OCI-LY1 (cell line): ENCODE measurements at regions not wholly inside any gene's neighbourhood (a gene's known extent, or its start where the extent isn't known, plus 50 kb on each side); places are given as distances from the start of the nearest gene placed in this dataset.

Experiments used
- H2AFZ ChIP-seq: fragments of 200-600 bp; sonication (generic), shearing (Covaris generic); 2 replicates; pipeline ENCODE4 v1.6.0; 2014; ENCODE audit warnings: antibody characterized with exemption, mild to moderate bottlenecking, low read length
- H3F3A ChIP-seq: fragments of 200-600 bp; sonication (generic), shearing (Covaris generic); 2 replicates; pipeline ENCODE4 v1.6.0; 2014; ENCODE audit warnings: mild to moderate bottlenecking, antibody characterized with exemption, low read length, moderate library complexity; ENCODE audit not compliant: insufficient read depth
- H3K27ac ChIP-seq: fragments of 200-600 bp; sonication (generic); 2 replicates; pipeline ENCODE4 v1.5.1; 2014; ENCODE audit warnings: low read length, mixed run types, mild to moderate bottlenecking, low read depth; ENCODE audit not compliant: poor library complexity, severe bottlenecking
- H3K27me3 ChIP-seq: fragments of 200-600 bp; sonication (generic); 2 replicates; pipeline ENCODE4 v1.6.0; 2014; ENCODE audit warnings: antibody characterized with exemption, mild to moderate bottlenecking, low read length, moderate library complexity; ENCODE audit not compliant: insufficient read depth
- H3K36me3 ChIP-seq: fragments of 200-600 bp; sonication (generic); 2 replicates; pipeline ENCODE4 v1.6.1; 2014; ENCODE audit warnings: mild to moderate bottlenecking, antibody characterized with exemption, low read length, moderate library complexity, mixed read lengths; ENCODE audit not compliant: insufficient read depth
- H3K4me1 ChIP-seq: fragments of 200-600 bp; sonication (generic); 2 replicates; pipeline ENCODE4 v1.5.1; 2014; ENCODE audit warnings: mild to moderate bottlenecking, low read length, moderate library complexity; ENCODE audit not compliant: insufficient read depth, severe bottlenecking
- H3K4me2 ChIP-seq: fragments of 200-600 bp; sonication (generic), shearing (Covaris generic); 2 replicates; pipeline ENCODE4 v1.6.1; 2014; ENCODE audit warnings: low read length
- H3K4me3 ChIP-seq: fragments of 200-600 bp; sonication (generic); 2 replicates; pipeline ENCODE4 v1.5.1; 2014; ENCODE audit warnings: low read length, low read depth, mild to moderate bottlenecking, mixed read lengths; ENCODE audit not compliant: poor library complexity, severe bottlenecking
- H3K79me2 ChIP-seq: fragments of 200-600 bp; shearing (Covaris generic); 2 replicates; pipeline ENCODE4 v1.6.1; 2016; ENCODE audit warnings: mixed run types, low read length, mixed read lengths; ENCODE audit not compliant: insufficient read depth
- H3K9ac ChIP-seq: fragments of 200-600 bp; sonication (generic), shearing (Covaris generic); 2 replicates; pipeline ENCODE4 v1.6.1; 2014; ENCODE audit warnings: mild to moderate bottlenecking, low read length, mixed read lengths
- H3K9me2 ChIP-seq: fragments of 200-600 bp; sonication (generic), shearing (Covaris generic); 2 replicates; pipeline ENCODE4 v1.6.1; 2014; ENCODE audit warnings: low read depth, mild to moderate bottlenecking, low read length, mixed read lengths
- H3K9me3 ChIP-seq: fragments of 200-600 bp; shearing (Covaris generic); 2 replicates; pipeline ENCODE4 v1.6.1; 2014; ENCODE audit warnings: low read length, mixed read lengths
- H4K20me1 ChIP-seq: fragments of 200-600 bp; sonication (generic), shearing (Covaris generic); 2 replicates; pipeline ENCODE4 v1.6.0; 2016; ENCODE audit warnings: mild to moderate bottlenecking, low read length; ENCODE audit not compliant: insufficient read depth
- CTCF ChIP-seq: fragments of 200-600 bp; sonication (generic), shearing (Covaris generic); IDR thresholded peaks from 2 replicates; pipeline ENCODE4 v1.5.1; 2017; ENCODE audit warnings: mild to moderate bottlenecking, antibody characterized with exemption, low read length, moderate library complexity, mixed read lengths
- EZH2 ChIP-seq: fragments of 200-600 bp; sonication (generic), shearing (Covaris generic); IDR thresholded peaks from 2 replicates; pipeline ENCODE4 v1.8.0; 2017; ENCODE audit warnings: borderline replicate concordance, mixed run types, mild to moderate bottlenecking, antibody characterized with exemption, low read length, moderate library complexity, mixed read lengths

GRCh38 chr2:6443061-6443823 lies 422.5 kb downstream of the CMPK2 start:
- Histone ChIP-seq H3K9me2 (no peaks in the 10 kb centered on the region), H3K27me3 (no peaks in the 10 kb centered on the region), H3K4me3 (no peak overlapping the region), H4K20me1 (no peaks in the 10 kb centered on the region), H2AFZ (no peak overlapping the region), H3K27ac (no peak overlapping the region), H3F3A (no peaks in the 10 kb centered on the region), H3K9me3 (no peaks in the 10 kb centered on the region), H3K79me2 (no peaks in the 10 kb centered on the region), H3K4me1 (peaks cover 57% of the 10 kb centered on the region), H3K9ac (no peak overlapping the region), H3K36me3 (no peaks in the 10 kb centered on the region), H3K4me2 (no peak overlapping the region)
- TF ChIP-seq CTCF (no peak), EZH2 (no peak)

GRCh38 chr2:6444514-6444913 lies 421.2 kb downstream of the CMPK2 start:
- Histone ChIP-seq H3K4me1 (peaks cover 65% of the 10 kb centered on the region), H3K9me2 (no peaks in the 10 kb centered on the region), H4K20me1 (no peaks in the 10 kb centered on the region), H3K27me3 (no peaks in the 10 kb centered on the region), H3K9me3 (no peaks in the 10 kb centered on the region), H3K27ac (no peak overlapping the region), H3K4me2 (no peak overlapping the region), H3K4me3 (no peak overlapping the region), H3K9ac (no peak overlapping the region), H2AFZ (no peak overlapping the region), H3K79me2 (no peaks in the 10 kb centered on the region), H3K36me3 (no peaks in the 10 kb centered on the region), H3F3A (no peaks in the 10 kb centered on the region)
- no peak for TF ChIP-seq CTCF
- no peak for TF ChIP-seq EZH2

- Histone ChIP-seq H3K4me1 (peaks cover 65% of the 10 kb centered on the region), H3K4me2 (no peak overlapping the region), H3K9ac (no peak overlapping the region), H3K36me3 (no peaks in the 10 kb centered on the region), H2AFZ (no peak overlapping the region), H4K20me1 (no peaks in the 10 kb centered on the region), H3K9me3 (no peaks in the 10 kb centered on the region), H3F3A (no peaks in the 10 kb centered on the region), H3K27ac (no peak overlapping the region), H3K4me3 (no peak overlapping the region), H3K27me3 (no peaks in the 10 kb centered on the region), H3K79me2 (no peaks in the 10 kb centered on the region), H3K9me2 (no peaks in the 10 kb centered on the region)
- no peak for TF ChIP-seq EZH2
- TF ChIP-seq CTCF, result no peak
Measured at GRCh38 chr2:6445156-6445555, 420.6 kb downstream of the CMPK2 start.
